T-helper 2 cell (primary cell): ENCODE measurements at regions not wholly inside any gene's neighbourhood (a gene's known extent, or its start where the extent isn't known, plus 50 kb on each side); places are given as distances from the start of the nearest gene placed in this dataset.

Experiments
- DNase-seq, 5 experiments: peaks; one replicate each; pipeline versions ENCODE4 v3.0.0 to v3.0.0-alpha.2; 2012 to 2022

- DNase-seq, result no peak
Measured at GRCh38 chr11:33646629-33647028, 54.0 kb downstream of the C11orf91 start.

GRCh38 chr11:33646168-33646567, 54.5 kb downstream of the C11orf91 start:
- no peak for DNase-seq

- DNase-seq, result no peak
Measured at GRCh38 chr11:33645686-33646085, 54.9 kb downstream of the C11orf91 start.

DNA sequence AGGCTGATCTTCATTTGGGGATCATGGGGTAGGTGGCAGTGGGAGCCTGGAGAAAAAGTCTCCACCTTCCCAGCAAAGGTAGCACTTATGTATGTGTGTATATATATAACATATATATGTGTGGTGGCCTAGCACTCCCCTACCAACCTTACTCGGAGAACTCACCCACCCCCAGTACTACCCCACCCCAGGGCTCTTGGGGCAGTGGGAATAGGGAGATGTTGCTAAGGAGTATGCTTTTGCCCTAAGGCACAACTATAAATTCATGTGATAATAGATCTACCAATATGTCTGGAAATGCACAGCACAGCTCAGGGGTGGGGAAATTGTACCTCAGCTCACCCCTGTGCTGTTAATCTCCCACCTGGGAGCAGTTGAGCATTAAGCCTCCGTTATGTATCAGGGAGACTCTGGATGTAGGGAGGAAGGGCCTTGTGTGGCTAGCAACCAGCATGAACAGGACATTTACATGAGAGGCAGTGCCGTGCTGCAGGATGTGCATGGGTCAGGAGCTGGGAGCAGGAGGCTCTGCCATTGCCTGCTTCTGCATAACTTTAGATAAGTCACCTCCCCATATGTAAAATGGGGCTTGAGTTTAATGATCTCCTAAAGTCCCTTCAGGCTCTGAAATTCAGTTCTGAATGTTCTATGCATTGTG, 57.3 kb downstream of the C11orf91 start:
- no peak for DNase-seq

DNA sequence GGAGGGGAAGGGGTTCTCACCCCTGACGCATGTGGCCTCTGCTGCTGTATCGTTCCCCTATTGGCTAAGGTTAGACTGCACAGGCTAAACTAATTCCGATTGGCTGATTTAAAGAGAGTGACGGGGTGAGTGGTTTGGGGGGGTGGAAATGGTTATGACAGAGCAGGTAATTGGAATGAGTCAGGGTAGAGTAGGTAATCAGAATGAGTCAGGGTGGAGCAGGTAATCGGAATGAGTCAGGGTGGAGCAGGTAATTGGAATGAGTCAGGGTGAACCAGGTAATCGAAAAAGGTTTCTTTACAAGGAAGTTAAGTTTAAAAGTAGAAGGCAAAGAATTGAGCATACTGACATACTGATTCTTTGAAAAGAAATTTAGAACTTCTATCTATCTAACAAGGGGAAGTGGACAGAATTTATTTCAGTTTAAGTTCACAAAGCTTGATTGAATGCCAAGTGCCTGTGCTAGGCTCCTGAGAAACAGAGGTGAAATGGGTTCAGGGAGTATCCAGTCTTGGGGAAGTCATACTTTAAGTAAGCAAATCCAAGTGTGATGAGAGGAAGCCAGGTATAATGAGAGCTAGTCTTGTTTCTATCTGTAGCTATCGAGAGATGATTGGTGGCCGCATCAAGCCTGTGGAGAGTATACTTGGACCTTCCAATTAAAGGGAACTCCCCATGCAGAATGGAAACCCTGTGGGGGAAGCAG, 58.0 kb downstream of the C11orf91 start:
- peak in 1 of 5 experiments; percentile 7 for DNase-seq

GRCh38 chr11:33640730-33641371, 59.8 kb downstream of the C11orf91 start:
- DNase-seq, result no peak

DNA sequence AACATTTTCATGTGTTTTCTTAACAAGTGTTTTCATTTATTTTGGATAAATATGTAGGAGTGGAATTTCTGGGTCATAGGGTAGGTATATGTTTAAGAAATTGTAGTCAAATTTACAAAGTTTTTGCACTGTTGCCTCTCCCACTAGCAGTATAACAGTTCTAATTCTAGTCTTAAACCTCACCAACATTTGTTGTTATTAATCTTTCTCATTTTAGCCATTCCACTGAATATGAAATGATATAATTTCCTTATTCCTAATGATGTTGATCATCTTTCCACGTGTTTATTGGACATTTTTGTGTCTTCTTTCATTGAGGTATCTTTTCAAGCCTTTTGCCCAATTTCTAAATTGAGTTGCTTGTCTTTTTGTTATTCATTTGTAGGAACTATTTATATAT, 62.0 kb downstream of the C11orf91 start:
- no peak for DNase-seq

- no peak for DNase-seq
Measured at GRCh38 chr11:33636104-33636503, 64.5 kb downstream of the C11orf91 start.

GRCh38 chr11:33635161-33635560, 65.5 kb downstream of the C11orf91 start:
- DNase-seq, result no peak

- no peak for DNase-seq
Measured at GRCh38 chr11:33634291-33634834, 66.3 kb downstream of the C11orf91 start.

DNA sequence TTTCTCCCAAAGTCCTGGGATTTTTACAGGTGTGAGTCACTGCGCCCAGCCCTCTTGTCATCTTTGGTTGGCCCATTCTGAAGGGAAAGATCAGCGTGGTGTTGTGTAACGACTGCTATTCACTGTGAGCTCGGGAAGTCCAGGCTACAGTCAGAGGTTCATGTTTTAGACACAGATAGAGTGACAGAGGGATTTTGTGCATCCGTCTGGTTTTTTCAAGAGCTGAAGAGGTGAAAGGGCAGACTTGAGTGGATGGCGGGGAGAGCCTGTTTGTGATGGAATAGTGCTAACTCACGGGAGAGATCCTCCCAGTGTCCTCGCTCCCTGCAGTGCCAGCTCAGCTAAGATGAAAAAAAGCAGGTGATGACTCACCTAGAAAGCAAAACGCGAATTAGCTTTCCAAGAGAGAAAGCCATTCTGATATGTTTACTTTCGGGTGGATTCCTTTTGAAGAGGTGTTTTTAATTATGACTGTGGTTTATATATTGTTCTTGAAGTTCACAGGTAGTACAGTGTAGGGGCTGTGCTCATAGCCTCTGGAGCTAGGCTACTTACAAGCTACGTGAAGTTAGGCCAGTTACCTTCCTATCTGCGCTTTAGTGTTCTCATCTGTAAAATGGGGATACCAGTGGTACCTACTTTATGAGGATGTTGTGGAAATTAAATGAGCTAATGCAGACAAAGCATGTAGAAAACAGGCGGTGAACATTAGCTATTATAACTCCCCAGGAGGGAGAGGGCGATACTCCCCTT, 67.2 kb downstream of the C11orf91 start:
- no peak for DNase-seq

DNA sequence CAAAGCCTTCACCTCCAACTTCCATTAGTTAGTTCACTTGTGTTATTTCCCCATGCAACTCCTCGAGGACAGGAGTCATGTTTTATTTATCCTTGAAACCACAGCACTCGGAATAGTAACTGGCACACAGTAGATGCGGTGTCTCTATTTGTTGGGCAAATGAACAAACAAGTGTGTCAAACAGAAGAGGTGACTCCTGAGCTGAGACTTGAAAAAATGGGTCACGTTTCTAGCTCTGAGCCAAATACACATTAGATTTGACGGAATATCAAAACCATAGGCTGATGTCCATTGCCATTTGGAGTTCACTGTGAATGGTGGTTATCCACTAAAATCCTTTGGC, 68.9 kb downstream of the C11orf91 start:
- no peak for DNase-seq

DNA sequence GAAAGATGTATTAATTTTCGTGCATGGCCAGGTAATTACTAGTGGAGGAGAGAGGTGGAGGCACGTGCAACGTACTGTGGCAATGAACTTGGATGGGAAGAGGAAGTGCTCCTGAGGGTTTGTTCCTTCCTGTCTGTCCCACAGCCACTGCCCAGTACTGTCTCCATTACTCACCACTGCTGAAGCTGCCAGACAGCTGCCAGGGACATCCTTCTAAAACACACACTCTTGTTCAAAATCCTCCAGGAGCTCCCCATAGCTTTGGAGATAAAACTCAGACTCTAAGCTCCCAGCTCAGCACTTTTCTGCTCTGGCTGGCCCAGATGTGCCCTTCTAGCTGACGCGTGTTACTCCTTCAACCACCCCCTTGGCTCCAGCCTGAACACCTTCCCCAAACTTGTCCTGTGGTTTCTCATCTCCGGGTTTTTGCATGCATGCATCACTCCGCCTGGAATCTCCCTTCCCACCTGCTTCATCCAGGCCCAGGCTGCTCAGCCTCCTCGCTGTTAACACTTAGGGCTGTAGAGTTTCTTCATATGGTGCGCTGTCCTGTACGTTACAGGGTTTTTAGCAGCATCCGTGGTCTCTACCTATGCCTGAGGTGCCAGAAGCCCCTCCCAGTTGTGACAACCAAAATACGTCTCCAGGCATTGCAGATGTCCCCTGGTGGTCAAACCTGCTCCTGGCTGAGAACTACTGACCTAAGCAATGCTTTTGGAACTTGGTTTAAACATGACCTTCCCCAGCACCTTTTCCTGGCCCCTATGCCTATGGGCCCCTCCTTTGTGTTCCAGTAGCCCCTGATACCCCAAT, 69.5 kb downstream of the C11orf91 start:
- no peak for DNase-seq

DNA sequence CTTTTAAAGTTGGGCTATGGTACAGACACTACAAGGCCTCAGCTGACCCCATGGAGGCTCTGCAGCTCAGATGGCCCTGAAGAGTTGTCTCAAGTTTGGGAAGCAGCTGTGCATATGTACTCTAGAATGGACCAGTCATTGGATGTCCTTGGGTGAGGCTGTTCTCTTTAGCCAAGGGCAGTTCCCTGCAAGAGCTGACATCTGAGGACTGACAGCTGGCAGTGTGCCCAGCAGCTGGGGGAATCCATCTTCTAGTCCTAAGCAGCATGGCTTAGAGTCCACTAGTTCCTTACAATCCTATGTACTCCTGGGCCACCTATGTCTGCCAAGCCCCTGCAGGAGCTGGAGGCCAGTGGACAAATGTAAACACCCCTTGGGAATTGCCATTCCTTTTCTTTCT, 76.5 kb downstream of the C11orf91 start:
- no peak for DNase-seq

GRCh38 chr11:33622806-33623205, 77.8 kb downstream of the C11orf91 start:
- no peak for DNase-seq

- no peak for DNase-seq
Measured at GRCh38 chr11:33622186-33622585, 78.4 kb downstream of the C11orf91 start.

GRCh38 chr11:33620423-33621171, 80.0 kb downstream of the C11orf91 start:
- no peak for DNase-seq

GRCh38 chr11:33618956-33619355, 81.7 kb downstream of the C11orf91 start:
- no peak for DNase-seq

GRCh38 chr11:33618351-33618710, 82.3 kb downstream of the C11orf91 start:
- no peak for DNase-seq

GRCh38 chr11:33617672-33618350, 82.8 kb downstream of the C11orf91 start:
- DNase-seq, result no peak

DNA sequence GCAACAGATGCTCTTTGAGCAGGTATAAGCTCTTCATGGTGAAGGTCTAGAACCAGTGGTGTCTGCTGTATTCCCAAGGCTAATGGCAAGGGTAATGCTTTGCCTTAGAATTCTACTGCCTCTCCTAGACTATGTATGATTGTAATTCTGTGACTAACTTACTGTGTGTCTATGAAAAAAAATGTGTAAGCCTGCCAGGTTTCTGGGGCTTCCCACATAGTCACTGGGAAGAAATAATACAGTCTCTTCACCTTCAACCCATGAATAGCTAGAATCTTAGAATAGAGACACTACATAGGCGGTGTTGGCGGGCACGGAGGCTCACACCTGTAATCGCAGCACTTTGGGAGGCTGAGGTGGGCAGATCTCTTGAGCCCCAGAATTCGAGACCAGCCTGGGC, 84.1 kb downstream of the C11orf91 start:
- no peak for DNase-seq
